Hepatocyte (in vitro differentiated cells): ENCODE measurements at regions not wholly inside any gene's neighbourhood (a gene's known extent, or its start where the extent isn't known, plus 50 kb on each side); places are given as distances from the start of the nearest gene placed in this dataset.

Experiments used
- DNase-seq: peaks from one replicate; pipeline ENCODE4 v3.0.0-alpha.2; 2016; ENCODE audit warnings: low spot score
- H2AFZ ChIP-seq: fragments of 200-600 bp; sonication (generic); 2 replicates; pipeline ENCODE4 v1.6.0; 2016; ENCODE audit warnings: antibody characterized with exemption, mild to moderate bottlenecking
- H3K27ac ChIP-seq: fragments of 200-600 bp; sonication (generic); 2 replicates; pipeline ENCODE4 v1.5.1; 2016; ENCODE audit warnings: mild to moderate bottlenecking
- H3K27me3 ChIP-seq: fragments of 200-600 bp; sonication (generic); 2 replicates; pipeline ENCODE4 v1.6.1; 2016
- H3K36me3 ChIP-seq: fragments of 200-600 bp; sonication (generic); replicated peaks from 2 replicates; pipeline ENCODE4 v1.5.1; 2016; ENCODE audit warnings: low read depth; ENCODE audit not compliant: insufficient read depth
- H3K4me1 ChIP-seq: fragments of 200-600 bp; sonication (generic); 2 replicates; pipeline ENCODE4 v1.5.1; 2016; ENCODE audit warnings: mild to moderate bottlenecking, moderate library complexity; ENCODE audit not compliant: insufficient read depth
- H3K4me2 ChIP-seq: fragments of 200-600 bp; sonication (generic); 2 replicates; pipeline ENCODE4 v1.6.0; 2016
- H3K4me3 ChIP-seq: fragments of 200-600 bp; sonication (generic); 2 replicates; pipeline ENCODE4 v1.5.1; 2016; ENCODE audit warnings: mild to moderate bottlenecking
- H3K79me2 ChIP-seq: fragments of 200-600 bp; sonication (generic); 2 replicates; pipeline ENCODE4 v1.6.0; 2017; ENCODE audit warnings: mild to moderate bottlenecking
- H3K9me2 ChIP-seq: fragments of 200-600 bp; sonication (generic); replicated peaks from 2 replicates; pipeline ENCODE4 v1.6.0; 2017; ENCODE audit warnings: mild to moderate bottlenecking; ENCODE audit not compliant: insufficient read depth
- H3K9me3 ChIP-seq: fragments of 200-600 bp; sonication (generic); 2 replicates; pipeline ENCODE4 v1.5.1; 2016; ENCODE audit warnings: low read depth, mild to moderate bottlenecking
- H4K20me1 ChIP-seq: fragments of 200-600 bp; sonication (generic); 2 replicates; pipeline ENCODE4 v1.6.0; 2016; ENCODE audit warnings: mild to moderate bottlenecking; ENCODE audit not compliant: insufficient read depth, poor library complexity, severe bottlenecking
- CTCF ChIP-seq: fragments of 200-600 bp; sonication (generic); IDR thresholded peaks from 2 replicates; pipeline ENCODE4 v1.5.1; 2016; ENCODE audit warnings: antibody characterized with exemption, mild to moderate bottlenecking; ENCODE audit not compliant: poor library complexity
- EZH2 ChIP-seq: fragments of 200-600 bp; sonication (generic); IDR thresholded peaks from 2 replicates; pipeline ENCODE4 v1.6.1; 2016; ENCODE audit warnings: antibody characterized with exemption, mild to moderate bottlenecking, borderline replicate concordance
- EZH2phosphoT487 ChIP-seq: fragments of 200-600 bp; sonication (generic); IDR thresholded peaks from one replicate; pipeline ENCODE4 v1.6.1; 2018; ENCODE audit warnings: antibody characterized with exemption, mild to moderate bottlenecking, low read depth, moderate library complexity; ENCODE audit not compliant: unreplicated experiment, severe bottlenecking
- WGBS: methylation state at CpG from one replicate; pipeline ENCODE4 v1.1.6; 2016; ENCODE audit warnings: low lambda C conversion rate; ENCODE audit errors: missing lambda C conversion rate; 5-methylcytosine and 5-hydroxymethylcytosine counted together

- no peaks in the 10 kb centered on the region for H3K9me3 ChIP-seq
- no peak overlapping the region for H3K4me2 ChIP-seq
- H3K79me2 ChIP-seq, result no peaks in the 10 kb centered on the region
- no peaks in the 10 kb centered on the region for H3K4me1 ChIP-seq
- 42% methylated on average over 3 of the region's 3 CpGs for WGBS
- H3K27me3 ChIP-seq, result no peaks in the 10 kb centered on the region
- no peak overlapping the region for H3K27ac ChIP-seq
- H3K36me3 ChIP-seq, result no peaks in the 10 kb centered on the region
- TF ChIP-seq CTCF (no peak), EZH2 (no peak), EZH2phosphoT487 (no peak)
- DNase-seq, result no peak
- H3K9me2 ChIP-seq, result no peaks in the 10 kb centered on the region
- no peak overlapping the region for H3K4me3 ChIP-seq
- no peaks in the 10 kb centered on the region for H4K20me1 ChIP-seq
- H2AFZ ChIP-seq, result no peak overlapping the region
These were observed 253.0 kb upstream of the COBL start for GRCh38 chr7:51569581-51569980.

GRCh38 chr7:51569176-51569575 lies 252.6 kb upstream of the COBL start:
- Histone ChIP-seq H3K27ac (no peak overlapping the region), H3K27me3 (no peaks in the 10 kb centered on the region), H3K36me3 (no peaks in the 10 kb centered on the region), H3K4me3 (no peak overlapping the region), H3K9me2 (no peaks in the 10 kb centered on the region), H3K4me2 (no peak overlapping the region), H3K9me3 (no peaks in the 10 kb centered on the region), H2AFZ (no peak overlapping the region), H3K79me2 (no peaks in the 10 kb centered on the region), H4K20me1 (no peaks in the 10 kb centered on the region), H3K4me1 (no peaks in the 10 kb centered on the region)
- WGBS, result 86% methylated on average over 5 of the region's 5 CpGs
- no peak for DNase-seq
- TF ChIP-seq CTCF (no peak), EZH2 (no peak), EZH2phosphoT487 (no peak)

GRCh38 chr7:51551070-51551469 lies 234.5 kb upstream of the COBL start:
- 70% methylated on average over 4 of the region's 4 CpGs for WGBS
- H3K9me3 ChIP-seq, result no peaks in the 10 kb centered on the region
- H3K9me2 ChIP-seq, result no peaks in the 10 kb centered on the region
- no peak overlapping the region for H3K4me2 ChIP-seq
- no peaks in the 10 kb centered on the region for H3K27me3 ChIP-seq
- H4K20me1 ChIP-seq, result no peaks in the 10 kb centered on the region
- no peaks in the 10 kb centered on the region for H3K4me1 ChIP-seq
- H3K4me3 ChIP-seq, result no peak overlapping the region
- TF ChIP-seq EZH2phosphoT487 (no peak), EZH2 (no peak), CTCF (no peak)
- H2AFZ ChIP-seq, result no peak overlapping the region
- H3K36me3 ChIP-seq, result no peaks in the 10 kb centered on the region
- H3K27ac ChIP-seq, result no peak overlapping the region
- no peaks in the 10 kb centered on the region for H3K79me2 ChIP-seq
- DNase-seq, result no peak

GRCh38 chr7:51545131-51545530 lies 228.5 kb upstream of the COBL start:
- 49% methylated on average over 2 of the region's 2 CpGs for WGBS
- no peak overlapping the region for H3K27ac ChIP-seq
- H3K36me3 ChIP-seq, result no peaks in the 10 kb centered on the region
- TF ChIP-seq CTCF (no peak), EZH2 (no peak), EZH2phosphoT487 (no peak)
- no peaks in the 10 kb centered on the region for H3K79me2 ChIP-seq
- H2AFZ ChIP-seq, result no peak overlapping the region
- peaks cover 3% of the 10 kb centered on the region for H3K9me2 ChIP-seq
- no peaks in the 10 kb centered on the region for H3K4me1 ChIP-seq
- no peaks in the 10 kb centered on the region for H3K27me3 ChIP-seq
- no peaks in the 10 kb centered on the region for H3K9me3 ChIP-seq
- no peak for DNase-seq
- H3K4me2 ChIP-seq, result no peak overlapping the region
- H3K4me3 ChIP-seq, result no peak overlapping the region
- H4K20me1 ChIP-seq, result no peaks in the 10 kb centered on the region
